PFSK-1 (cell line): ENCODE measurements at regions not wholly inside any gene's neighbourhood (a gene's known extent, or its start where the extent isn't known, plus 50 kb on each side); places are given as distances from the start of the nearest gene placed in this dataset.

Experiments
- FOXP2 ChIP-seq: optimal IDR thresholded peaks from 2 replicates; pipeline ENCODE3; 2011; ENCODE audit warnings: borderline replicate concordance, control low read depth, inconsistent platforms; ENCODE audit not compliant: insufficient read depth; ENCODE audit errors: extremely low read length, extremely low read depth
- POLR2AphosphoS5 ChIP-seq: IDR thresholded peaks from 2 replicates; pipeline ENCODE4 v1.6.1; 2012; ENCODE audit warnings: low read depth, mild to moderate bottlenecking, control low read depth, low read length, moderate library complexity
- SIN3A ChIP-seq: IDR thresholded peaks from 2 replicates; pipeline ENCODE4 v1.6.1; 2012; ENCODE audit warnings: mild to moderate bottlenecking, low read length, moderate library complexity, borderline replicate concordance; ENCODE audit not compliant: insufficient read depth
- TAF1 ChIP-seq: IDR thresholded peaks from 2 replicates; pipeline ENCODE4 v1.6.1; 2012; ENCODE audit warnings: low read length, control low read depth, borderline replicate concordance; ENCODE audit not compliant: insufficient read depth
- TF ChIP-seq, protein P1 (sequence below), 2 experiments: IDR thresholded peaks; 2 replicates each; pipeline versions ENCODE4 v1.6.1 to v1.8.0; 2011 to 2012; ENCODE audit warnings: low read depth in 2 of 2, low read length in 2 of 2, control low read depth in 1 of 2, inconsistent platforms in 1 of 2, mild to moderate bottlenecking in 1 of 2, moderate library complexity in 1 of 2; ENCODE audit not compliant: insufficient read depth in 1 of 2

DNA sequence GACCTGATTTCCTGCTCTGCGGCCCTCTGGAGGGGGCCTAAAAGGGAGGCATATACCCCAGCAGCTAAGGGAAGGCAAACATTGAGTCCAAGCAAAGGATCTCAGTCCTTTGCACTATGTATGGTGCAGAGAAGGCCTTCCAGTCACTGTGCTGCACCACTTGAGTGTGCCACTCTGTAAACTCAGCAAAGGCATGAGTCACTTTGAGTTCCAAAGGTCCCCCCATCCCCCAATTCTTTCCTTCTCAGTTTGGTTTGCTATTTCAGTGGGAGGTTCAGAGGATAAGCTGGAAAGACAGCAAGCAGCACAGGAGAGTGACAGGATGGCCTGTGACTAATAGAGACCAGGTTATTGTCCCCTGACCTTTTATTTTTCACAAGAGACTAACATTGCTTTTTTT is 131.3 kb downstream of the FHDC1 start:
- TF ChIP-seq FOXP2 (no peak), TAF1 (no peak), SIN3A (no peak), POLR2AphosphoS5 (no peak)
- TF ChIP-seq, protein P1, sequence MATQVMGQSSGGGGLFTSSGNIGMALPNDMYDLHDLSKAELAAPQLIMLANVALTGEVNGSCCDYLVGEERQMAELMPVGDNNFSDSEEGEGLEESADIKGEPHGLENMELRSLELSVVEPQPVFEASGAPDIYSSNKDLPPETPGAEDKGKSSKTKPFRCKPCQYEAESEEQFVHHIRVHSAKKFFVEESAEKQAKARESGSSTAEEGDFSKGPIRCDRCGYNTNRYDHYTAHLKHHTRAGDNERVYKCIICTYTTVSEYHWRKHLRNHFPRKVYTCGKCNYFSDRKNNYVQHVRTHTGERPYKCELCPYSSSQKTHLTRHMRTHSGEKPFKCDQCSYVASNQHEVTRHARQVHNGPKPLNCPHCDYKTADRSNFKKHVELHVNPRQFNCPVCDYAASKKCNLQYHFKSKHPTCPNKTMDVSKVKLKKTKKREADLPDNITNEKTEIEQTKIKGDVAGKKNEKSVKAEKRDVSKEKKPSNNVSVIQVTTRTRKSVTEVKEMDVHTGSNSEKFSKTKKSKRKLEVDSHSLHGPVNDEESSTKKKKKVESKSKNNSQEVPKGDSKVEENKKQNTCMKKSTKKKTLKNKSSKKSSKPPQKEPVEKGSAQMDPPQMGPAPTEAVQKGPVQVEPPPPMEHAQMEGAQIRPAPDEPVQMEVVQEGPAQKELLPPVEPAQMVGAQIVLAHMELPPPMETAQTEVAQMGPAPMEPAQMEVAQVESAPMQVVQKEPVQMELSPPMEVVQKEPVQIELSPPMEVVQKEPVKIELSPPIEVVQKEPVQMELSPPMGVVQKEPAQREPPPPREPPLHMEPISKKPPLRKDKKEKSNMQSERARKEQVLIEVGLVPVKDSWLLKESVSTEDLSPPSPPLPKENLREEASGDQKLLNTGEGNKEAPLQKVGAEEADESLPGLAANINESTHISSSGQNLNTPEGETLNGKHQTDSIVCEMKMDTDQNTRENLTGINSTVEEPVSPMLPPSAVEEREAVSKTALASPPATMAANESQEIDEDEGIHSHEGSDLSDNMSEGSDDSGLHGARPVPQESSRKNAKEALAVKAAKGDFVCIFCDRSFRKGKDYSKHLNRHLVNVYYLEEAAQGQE (IDR thresholded peaks at IDR 0.05; ENCODE audit: insufficient read depth in 1 of 2, low read depth in 2 of 2, low read length in 2 of 2), result no peak

DNA sequence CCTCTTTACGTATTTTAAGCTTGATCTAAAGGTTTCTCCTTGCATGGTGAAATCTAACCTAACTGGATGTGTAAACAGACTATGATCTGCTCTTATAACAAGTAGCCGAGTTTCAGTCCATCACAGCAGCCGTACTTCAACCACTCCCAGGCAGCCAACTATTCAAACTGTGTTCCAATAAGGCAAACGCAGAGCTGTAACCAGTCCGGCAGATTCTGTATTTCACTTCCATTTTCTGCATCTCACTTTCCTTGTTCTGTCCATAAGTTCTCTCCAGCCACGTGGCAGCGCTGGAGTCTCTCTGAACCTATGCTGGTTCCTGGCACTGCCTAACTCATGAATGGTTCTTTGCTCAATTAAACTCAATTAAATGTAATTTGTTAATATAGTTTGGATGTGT is 132.6 kb downstream of the FHDC1 start:
- TF ChIP-seq, protein P1 (IDR thresholded peaks at IDR 0.05; ENCODE audit: insufficient read depth in 1 of 2, low read depth in 2 of 2, low read length in 2 of 2), result no peak
- no peak for TF ChIP-seq POLR2AphosphoS5
- no peak for TF ChIP-seq SIN3A
- no peak for TF ChIP-seq TAF1
- no peak for TF ChIP-seq FOXP2

DNA sequence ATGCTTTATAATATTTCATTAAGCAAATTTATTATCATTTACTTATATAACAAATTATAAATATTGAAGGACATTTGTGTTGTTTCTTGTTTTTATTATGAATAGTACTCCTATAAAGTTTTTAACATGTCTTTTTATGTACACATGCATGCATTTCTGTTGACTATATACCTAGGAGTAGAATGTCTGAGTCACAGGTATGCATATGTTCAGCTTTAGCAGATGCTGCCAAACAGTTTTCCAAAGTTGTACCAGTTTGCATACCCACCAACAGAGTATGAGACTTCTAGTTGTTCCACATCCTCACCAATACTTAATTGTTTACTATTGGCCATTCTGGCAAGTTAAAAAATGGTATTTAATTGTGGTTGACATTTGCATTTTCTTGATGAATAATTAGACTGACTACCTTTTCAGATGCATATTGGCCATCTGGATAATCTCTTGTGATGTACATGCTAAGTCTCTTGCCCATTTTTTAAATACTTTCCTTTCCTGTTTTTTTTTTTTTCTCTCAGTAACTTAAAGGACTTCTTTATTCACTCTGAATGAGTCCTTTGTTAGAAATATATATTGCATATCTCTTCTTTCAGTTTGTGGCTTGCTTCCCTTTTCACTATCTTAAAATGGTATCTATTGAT is 132.2 kb upstream of the TRIM2 start:
- TF ChIP-seq POLR2AphosphoS5, result no peak
- TF ChIP-seq, protein P1 (IDR thresholded peaks at IDR 0.05; ENCODE audit: insufficient read depth in 1 of 2, low read depth in 2 of 2, low read length in 2 of 2), result no peak
- TF ChIP-seq SIN3A, result no peak
- TF ChIP-seq FOXP2, result no peak
- TF ChIP-seq TAF1, result no peak

DNA sequence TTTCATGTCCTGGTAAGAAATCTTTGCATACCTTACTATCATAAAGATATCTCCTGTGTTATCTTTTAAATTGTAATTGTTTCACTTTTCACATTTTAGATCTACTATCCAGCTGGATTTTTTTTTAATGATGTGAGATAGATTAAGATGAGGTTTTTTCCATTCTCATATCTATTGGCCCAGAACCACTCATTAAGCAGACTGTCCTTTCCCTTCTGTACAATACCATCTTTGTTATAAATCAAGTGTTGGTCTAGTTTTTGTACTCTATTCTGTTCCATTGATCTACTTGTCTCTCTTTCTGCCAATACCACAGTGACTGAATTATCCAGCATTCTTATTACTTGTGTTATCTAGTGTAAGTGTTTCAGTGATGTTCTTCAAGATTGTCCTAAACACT is 131.6 kb upstream of the TRIM2 start:
- TF ChIP-seq, protein P1 (IDR thresholded peaks at IDR 0.05; ENCODE audit: insufficient read depth in 1 of 2, low read depth in 2 of 2, low read length in 2 of 2), result no peak
- TF ChIP-seq FOXP2, result no peak
- no peak for TF ChIP-seq SIN3A
- no peak for TF ChIP-seq POLR2AphosphoS5
- no peak for TF ChIP-seq TAF1

DNA sequence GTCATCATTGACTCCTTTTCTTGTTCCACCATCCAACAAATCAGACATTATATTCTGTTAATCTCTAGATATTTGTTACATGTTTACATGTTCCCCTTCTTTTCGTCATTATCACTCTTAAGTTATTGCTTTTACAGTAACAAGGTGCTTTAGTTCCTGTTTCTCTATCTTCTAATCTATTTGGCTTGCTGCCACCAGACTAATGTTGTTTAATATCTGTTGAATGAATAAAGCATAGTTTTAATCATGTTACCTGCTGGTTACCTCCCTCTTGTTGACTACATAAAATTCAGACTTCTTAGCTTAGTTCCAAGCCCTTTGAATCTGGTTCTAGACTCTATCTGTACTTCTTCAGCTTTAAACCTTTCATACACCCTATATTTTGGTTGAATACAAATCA is 129.8 kb upstream of the TRIM2 start:
- TF ChIP-seq POLR2AphosphoS5, result no peak
- TF ChIP-seq, protein P1 (IDR thresholded peaks at IDR 0.05; ENCODE audit: insufficient read depth in 1 of 2, low read depth in 2 of 2, low read length in 2 of 2), result no peak
- no peak for TF ChIP-seq FOXP2
- no peak for TF ChIP-seq SIN3A
- no peak for TF ChIP-seq TAF1
